ENCODE measurements at regions not wholly inside any gene's neighbourhood (a gene's known extent, or its start where the extent isn't known, plus 50 kb on each side); places are given as distances from the start of the nearest gene placed in this dataset.

DNA sequence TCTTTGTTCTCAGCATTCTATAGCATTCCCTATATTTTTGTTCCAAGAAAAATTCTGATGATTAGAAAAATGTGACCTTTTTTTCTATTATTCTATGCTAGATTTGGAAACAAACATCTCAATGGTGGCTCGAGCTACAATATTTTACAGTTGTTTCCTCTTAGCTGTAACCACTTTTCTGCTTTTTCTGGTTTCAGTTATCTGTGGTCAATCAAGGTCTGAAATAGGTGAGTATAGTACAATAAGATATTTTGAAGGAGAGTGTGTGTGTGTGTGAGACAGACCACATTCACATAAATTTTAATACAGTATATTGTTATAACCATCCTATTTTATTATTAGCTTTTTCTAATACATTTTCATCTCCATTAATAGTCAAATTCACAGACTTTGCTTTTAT lies 564.5 kb upstream of the GHITM start:
- Histone ChIP-seq H3K27me3 (ENCODE audit: low read length) (no peaks in the 10 kb centered on the region), H4K20me1 (ENCODE audit: low read depth, low read length) (no peaks in the 10 kb centered on the region), H3K79me2 (ENCODE audit: insufficient read depth, low read length) (no peaks in the 10 kb centered on the region), H3K4me3 (ENCODE audit: insufficient read depth, low read length, poor library complexity, severe bottlenecking) (no peak overlapping the region), H3K9ac (ENCODE audit: low read length) (no peak overlapping the region), H3K4me2 (ENCODE audit: low read depth, low read length, poor library complexity, severe bottlenecking) (no peak overlapping the region), H3K9me3 (ENCODE audit: insufficient read depth, low read length) (no peaks in the 10 kb centered on the region), H3K9me2 (replicated peaks; ENCODE audit: insufficient read depth, low read length) (no peaks in the 10 kb centered on the region), H3K36me3 (ENCODE audit: low read length) (no peaks in the 10 kb centered on the region), H3F3A (ENCODE audit: insufficient read depth) (no peaks in the 10 kb centered on the region), H2AFZ (ENCODE audit: low read depth, low read length, severe bottlenecking) (no peak overlapping the region), H3K27ac (ENCODE audit: low read depth, low read length) (no peak overlapping the region)
- TF ChIP-seq, protein P1, sequence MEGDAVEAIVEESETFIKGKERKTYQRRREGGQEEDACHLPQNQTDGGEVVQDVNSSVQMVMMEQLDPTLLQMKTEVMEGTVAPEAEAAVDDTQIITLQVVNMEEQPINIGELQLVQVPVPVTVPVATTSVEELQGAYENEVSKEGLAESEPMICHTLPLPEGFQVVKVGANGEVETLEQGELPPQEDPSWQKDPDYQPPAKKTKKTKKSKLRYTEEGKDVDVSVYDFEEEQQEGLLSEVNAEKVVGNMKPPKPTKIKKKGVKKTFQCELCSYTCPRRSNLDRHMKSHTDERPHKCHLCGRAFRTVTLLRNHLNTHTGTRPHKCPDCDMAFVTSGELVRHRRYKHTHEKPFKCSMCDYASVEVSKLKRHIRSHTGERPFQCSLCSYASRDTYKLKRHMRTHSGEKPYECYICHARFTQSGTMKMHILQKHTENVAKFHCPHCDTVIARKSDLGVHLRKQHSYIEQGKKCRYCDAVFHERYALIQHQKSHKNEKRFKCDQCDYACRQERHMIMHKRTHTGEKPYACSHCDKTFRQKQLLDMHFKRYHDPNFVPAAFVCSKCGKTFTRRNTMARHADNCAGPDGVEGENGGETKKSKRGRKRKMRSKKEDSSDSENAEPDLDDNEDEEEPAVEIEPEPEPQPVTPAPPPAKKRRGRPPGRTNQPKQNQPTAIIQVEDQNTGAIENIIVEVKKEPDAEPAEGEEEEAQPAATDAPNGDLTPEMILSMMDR (IDR thresholded peaks at IDR 0.05; ENCODE audit: insufficient read depth, low read length, poor library complexity, severe bottlenecking): no peak
- no peak for TF ChIP-seq EZH2phosphoT487 (conservative IDR thresholded peaks at IDR 0.05; ENCODE audit: low read length)

DNA sequence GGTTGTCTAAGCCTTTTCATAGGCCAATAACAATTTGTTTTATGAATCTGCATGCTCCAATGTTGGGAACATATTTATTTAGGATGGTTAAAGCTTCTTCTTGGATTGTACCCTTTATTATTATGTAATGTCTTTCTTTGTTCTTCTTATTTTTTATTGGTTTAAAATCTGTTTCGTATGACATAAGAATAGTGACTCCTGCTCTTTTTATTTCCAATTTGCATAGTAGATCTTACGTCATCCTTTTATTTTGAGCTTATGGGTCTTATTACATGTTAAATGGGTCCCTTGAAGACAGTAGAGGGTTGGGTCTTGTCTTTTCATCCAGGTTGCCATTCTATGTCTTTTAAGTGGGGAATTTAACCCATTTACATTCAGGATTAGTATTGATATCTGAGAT lies 561.9 kb upstream of the GHITM start:
- TF ChIP-seq EZH2phosphoT487 (conservative IDR thresholded peaks at IDR 0.05; ENCODE audit: low read length): no peak
- TF ChIP-seq, protein P1 (IDR thresholded peaks at IDR 0.05; ENCODE audit: insufficient read depth, low read length, poor library complexity, severe bottlenecking): no peak
- no peaks in the 10 kb centered on the region for H3F3A ChIP-seq (ENCODE audit: insufficient read depth)
- no peaks in the 10 kb centered on the region for H4K20me1 ChIP-seq (ENCODE audit: low read depth, low read length)
- no peaks in the 10 kb centered on the region for H3K9me3 ChIP-seq (ENCODE audit: insufficient read depth, low read length)
- H3K36me3 ChIP-seq (ENCODE audit: low read length): no peaks in the 10 kb centered on the region
- H2AFZ ChIP-seq (ENCODE audit: low read depth, low read length, severe bottlenecking): no peak overlapping the region
- no peaks in the 10 kb centered on the region for H3K79me2 ChIP-seq (ENCODE audit: insufficient read depth, low read length)
- H3K9me2 ChIP-seq (replicated peaks; ENCODE audit: insufficient read depth, low read length): no peaks in the 10 kb centered on the region
- H3K27ac ChIP-seq (ENCODE audit: low read depth, low read length): no peak overlapping the region
- H3K27me3 ChIP-seq (ENCODE audit: low read length): no peaks in the 10 kb centered on the region
- no peak overlapping the region for H3K9ac ChIP-seq (ENCODE audit: low read length)
- H3K4me3 ChIP-seq (ENCODE audit: insufficient read depth, low read length, poor library complexity, severe bottlenecking): no peak overlapping the region
- H3K4me2 ChIP-seq (ENCODE audit: low read depth, low read length, poor library complexity, severe bottlenecking): no peak overlapping the region

DNA sequence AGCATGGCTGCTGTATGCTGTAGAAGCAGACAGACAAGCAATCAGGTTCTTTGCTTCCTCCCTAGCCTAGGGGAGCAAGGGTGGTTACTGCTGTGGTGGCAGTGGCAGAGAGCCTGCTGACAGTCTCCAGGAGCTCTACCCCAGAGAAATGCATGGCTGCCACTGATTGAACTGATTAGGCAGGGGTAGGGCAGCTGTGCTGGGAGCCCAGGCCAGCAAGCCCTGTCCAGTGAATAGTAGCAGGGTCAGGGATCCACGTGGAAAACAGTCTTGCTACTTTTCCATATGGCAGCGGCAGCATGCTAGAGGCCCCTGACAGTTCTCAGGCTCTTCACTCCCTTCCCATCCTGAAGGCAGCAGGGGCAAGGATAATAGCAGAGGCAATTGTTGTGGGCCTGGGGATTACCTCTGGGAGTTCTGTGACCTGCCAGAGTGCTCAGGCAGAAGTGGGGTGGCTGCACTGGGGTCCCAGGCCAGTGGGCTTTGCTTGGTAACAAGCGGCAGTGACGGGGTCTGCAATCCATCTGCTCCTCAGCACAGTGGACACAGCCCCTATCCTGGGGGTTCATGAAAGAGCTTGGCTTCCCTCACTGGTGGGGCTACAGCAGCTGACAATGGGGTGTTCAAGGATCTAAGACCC lies 558.8 kb upstream of the GHITM start:
- Histone ChIP-seq H3K9me2 (replicated peaks; ENCODE audit: insufficient read depth, low read length) (no peaks in the 10 kb centered on the region), H3K9ac (ENCODE audit: low read length) (no peak overlapping the region), H3K9me3 (ENCODE audit: insufficient read depth, low read length) (no peaks in the 10 kb centered on the region), H3K27me3 (ENCODE audit: low read length) (no peaks in the 10 kb centered on the region), H3K4me3 (ENCODE audit: insufficient read depth, low read length, poor library complexity, severe bottlenecking) (no peak overlapping the region), H2AFZ (ENCODE audit: low read depth, low read length, severe bottlenecking) (no peak overlapping the region), H3K36me3 (ENCODE audit: low read length) (no peaks in the 10 kb centered on the region), H3K27ac (ENCODE audit: low read depth, low read length) (no peak overlapping the region), H4K20me1 (ENCODE audit: low read depth, low read length) (no peaks in the 10 kb centered on the region), H3F3A (ENCODE audit: insufficient read depth) (no peaks in the 10 kb centered on the region), H3K79me2 (ENCODE audit: insufficient read depth, low read length) (no peaks in the 10 kb centered on the region), H3K4me2 (ENCODE audit: low read depth, low read length, poor library complexity, severe bottlenecking) (no peak overlapping the region)
- no peak for TF ChIP-seq EZH2phosphoT487 (conservative IDR thresholded peaks at IDR 0.05; ENCODE audit: low read length)
- TF ChIP-seq, protein P1 (IDR thresholded peaks at IDR 0.05; ENCODE audit: insufficient read depth, low read length, poor library complexity, severe bottlenecking): no peak

Measured in SU-DHL-6 (cell line).